ENCODE measurements at regions not wholly inside any gene's neighbourhood (a gene's known extent, or its start where the extent isn't known, plus 50 kb on each side); places are given as distances from the start of the nearest gene placed in this dataset.

- no peak for DNase-seq
These were observed 237.3 kb upstream of the TNRC6C start for GRCh38 chr17:77720946-77721845.

- DNase-seq = no peak
These were observed 236.7 kb upstream of the TNRC6C start for GRCh38 chr17:77721846-77722160.

GRCh38 chr17:77722366-77722765, 236.1 kb upstream of the TNRC6C start:
- DNase-seq = no peak

- no peak for DNase-seq
These were observed 235.2 kb upstream of the TNRC6C start for GRCh38 chr17:77723071-77723908.

GRCh38 chr17:77723909-77724875, 234.3 kb upstream of the TNRC6C start:
- no peak for DNase-seq

- no peak for DNase-seq
These were observed 233.5 kb upstream of the TNRC6C start for GRCh38 chr17:77724876-77725615.

GRCh38 chr17:77725846-77726245, 232.7 kb upstream of the TNRC6C start:
- DNase-seq = no peak

GRCh38 chr17:77726549-77727006, 231.9 kb upstream of the TNRC6C start:
- no peak for DNase-seq

- no peak for DNase-seq
These were observed 231.4 kb upstream of the TNRC6C start for GRCh38 chr17:77727037-77727615.

- no peak for DNase-seq
These were observed 230.1 kb upstream of the TNRC6C start for GRCh38 chr17:77728474-77728795.

- DNase-seq = no peak
These were observed 229.6 kb upstream of the TNRC6C start for GRCh38 chr17:77728871-77729270.

GRCh38 chr17:77729587-77729986, 228.9 kb upstream of the TNRC6C start:
- no peak for DNase-seq

- DNase-seq = no peak
These were observed 228.1 kb upstream of the TNRC6C start for GRCh38 chr17:77730376-77730775.

GRCh38 chr17:77733576-77734296, 224.8 kb upstream of the TNRC6C start:
- DNase-seq = no peak

GRCh38 chr17:77734371-77735080, 224.0 kb upstream of the TNRC6C start:
- peak; percentile 57 for DNase-seq

- DNase-seq = peak; percentile 82
These were observed 223.4 kb upstream of the TNRC6C start for GRCh38 chr17:77735081-77735565.

- DNase-seq = peak; percentile 22
These were observed 222.8 kb upstream of the TNRC6C start for GRCh38 chr17:77735566-77736198.

GRCh38 chr17:77736199-77736585, 222.3 kb upstream of the TNRC6C start:
- no peak for DNase-seq

- no peak for DNase-seq
These were observed 221.8 kb upstream of the TNRC6C start for GRCh38 chr17:77736721-77737120.
